ENCODE measurements at regions not wholly inside any gene's neighbourhood (a gene's known extent, or its start where the extent isn't known, plus 50 kb on each side); places are given as distances from the start of the nearest gene placed in this dataset.
A peak's percentile ranks its signal among the peaks of the same experiment; 100 is the strongest.
"Not testable (repeated sequence)": the region's sequence is repeated elsewhere in the genome, so short reads cannot be mapped to it uniquely, and the experiment has no call there.

GRCh38 chr1:25020851-25021590 lies 90.9 kb upstream of the RUNX3 start:
- no peak for DNase-seq

DNA sequence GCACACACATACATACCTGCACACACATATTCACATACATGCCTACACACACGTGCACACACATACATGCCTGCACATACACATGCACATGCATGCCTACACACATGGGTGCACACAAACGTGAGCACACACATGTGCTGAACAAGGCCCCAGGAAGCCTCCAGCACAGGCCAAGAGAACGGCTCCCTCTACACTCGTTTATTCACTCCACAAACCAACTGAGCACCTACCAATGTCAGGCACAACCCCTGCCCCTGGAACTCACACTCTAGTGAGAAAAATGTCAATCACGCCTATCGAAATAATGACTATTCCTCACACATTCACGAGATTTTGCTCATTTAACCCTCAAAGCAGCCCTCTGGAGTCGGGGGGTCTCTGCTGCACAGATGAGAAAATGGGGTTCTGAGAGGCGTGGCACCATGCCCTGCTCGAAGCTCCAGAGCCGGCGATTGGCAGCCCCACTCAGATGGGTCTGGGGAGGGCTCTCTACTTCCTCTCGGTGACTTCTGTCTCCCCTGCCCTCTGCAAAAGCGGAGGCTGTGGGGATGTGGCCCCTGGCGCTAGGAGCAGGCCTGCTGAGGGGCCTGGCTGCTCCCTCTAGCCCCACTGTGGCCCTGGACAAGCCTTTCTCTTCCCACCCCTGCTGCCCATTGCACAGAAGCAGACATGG lies 90.2 kb upstream of the RUNX3 start:
- no peak for DNase-seq

DNA sequence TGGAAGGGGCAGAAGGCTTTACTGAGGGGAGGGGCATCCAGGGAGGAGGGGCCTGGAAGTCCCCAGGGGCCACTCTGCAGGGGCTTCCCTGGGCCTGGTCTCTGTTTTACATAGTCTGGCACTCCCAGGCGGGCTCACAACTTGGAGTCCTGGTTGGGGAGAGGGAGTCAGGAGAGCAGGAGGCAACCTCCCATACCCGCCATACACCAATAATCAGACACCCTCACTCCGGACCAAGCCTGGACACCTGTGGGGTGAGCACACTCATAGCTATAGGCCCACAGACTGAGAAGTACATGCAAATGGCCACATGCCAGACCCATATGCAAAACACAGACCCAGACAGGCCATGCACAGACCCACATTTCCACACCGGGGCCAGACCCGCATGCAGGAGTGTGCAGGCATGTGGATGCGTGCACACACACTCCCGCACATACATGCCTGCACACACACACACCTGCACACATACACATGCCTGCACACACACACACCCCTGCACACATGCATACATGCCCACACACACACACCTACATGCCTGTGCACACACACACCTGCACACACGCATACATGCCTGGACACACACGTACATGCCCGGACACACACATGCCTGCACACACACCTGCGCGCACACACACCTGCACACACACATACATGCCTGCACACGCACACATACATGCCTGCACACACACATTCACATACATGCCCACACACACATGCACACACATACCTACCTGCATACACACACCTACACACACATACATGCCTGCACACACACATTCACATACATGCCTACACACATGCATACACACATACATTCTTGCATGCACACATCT lies 89.5 kb upstream of the RUNX3 start:
- no peak for DNase-seq

DNA sequence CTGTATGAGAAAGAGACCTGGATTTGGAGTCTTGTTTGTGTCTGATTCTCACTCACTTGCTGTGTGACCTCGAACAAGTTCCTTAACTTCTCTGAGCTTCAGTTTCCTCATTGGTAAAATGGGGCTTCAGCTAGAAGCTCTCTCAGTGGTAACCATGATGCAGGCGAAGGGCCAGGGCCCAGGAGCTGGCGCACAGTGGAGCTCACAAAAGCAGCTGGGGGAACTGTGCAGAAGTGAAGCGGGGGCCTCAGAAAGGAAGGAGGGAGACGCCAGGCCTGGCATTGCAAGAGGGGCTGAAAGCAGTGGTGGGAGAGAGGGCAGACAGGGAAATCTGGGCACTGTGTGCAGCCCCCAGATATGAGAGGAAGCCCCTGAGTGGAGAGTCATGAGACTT lies 88.9 kb upstream of the RUNX3 start:
- no peak for DNase-seq

GRCh38 chr1:25018110-25018735 lies 88.1 kb upstream of the RUNX3 start:
- no peak for DNase-seq

- DNase-seq = no peak
Observed at GRCh38 chr1:25017436-25018109, 87.5 kb upstream of the RUNX3 start.

DNA sequence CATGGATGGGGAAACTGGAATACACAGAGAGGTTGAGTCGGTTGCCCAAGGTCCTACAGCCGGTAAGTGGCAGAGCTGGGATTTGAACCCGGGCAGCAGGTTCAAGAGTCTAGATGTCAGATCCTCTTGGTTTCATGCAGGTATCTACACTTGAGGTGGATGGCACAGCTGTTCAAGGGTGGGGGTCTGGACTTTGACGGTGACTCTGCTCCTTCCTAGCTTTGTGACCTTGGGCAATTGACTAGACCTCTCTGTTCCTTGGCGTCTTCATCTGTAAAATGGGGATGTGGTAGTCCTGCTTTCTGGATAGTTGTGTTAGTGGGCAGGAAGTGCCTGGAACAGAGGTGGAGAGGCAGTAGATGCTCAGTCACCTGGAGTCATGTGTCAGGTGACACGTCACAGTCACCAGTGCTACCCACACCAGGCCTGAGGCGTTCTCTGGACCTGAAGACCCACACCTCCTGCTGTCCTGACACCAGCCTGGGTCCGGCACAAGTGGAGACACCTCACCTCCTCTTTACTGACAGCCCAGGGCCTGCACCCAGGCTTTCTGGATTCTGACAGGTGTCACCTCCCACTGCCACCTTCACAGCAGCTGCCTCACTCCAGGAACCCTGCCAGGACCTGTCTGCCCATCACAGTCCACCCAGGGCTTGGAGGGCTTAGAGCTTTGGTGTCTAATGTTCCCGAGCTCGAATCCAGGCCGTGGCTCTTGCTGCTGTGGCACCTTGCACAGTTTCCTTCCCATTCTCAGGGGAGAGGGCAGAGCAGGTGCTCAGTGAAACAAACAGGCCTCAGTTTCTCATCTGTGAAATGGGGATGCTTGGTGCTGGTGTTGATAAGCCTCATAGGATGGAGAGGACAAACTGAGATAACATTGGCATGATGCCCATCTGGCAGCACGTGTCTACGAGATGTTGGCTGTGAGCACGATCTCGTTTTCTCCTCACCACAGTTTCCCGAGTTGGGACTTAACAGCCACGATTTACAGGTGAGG lies 83.2 kb upstream of the RUNX3 start:
- DNase-seq = no peak

- no peak for DNase-seq
Observed at GRCh38 chr1:25011943-25012638, 82.0 kb upstream of the RUNX3 start.

DNA sequence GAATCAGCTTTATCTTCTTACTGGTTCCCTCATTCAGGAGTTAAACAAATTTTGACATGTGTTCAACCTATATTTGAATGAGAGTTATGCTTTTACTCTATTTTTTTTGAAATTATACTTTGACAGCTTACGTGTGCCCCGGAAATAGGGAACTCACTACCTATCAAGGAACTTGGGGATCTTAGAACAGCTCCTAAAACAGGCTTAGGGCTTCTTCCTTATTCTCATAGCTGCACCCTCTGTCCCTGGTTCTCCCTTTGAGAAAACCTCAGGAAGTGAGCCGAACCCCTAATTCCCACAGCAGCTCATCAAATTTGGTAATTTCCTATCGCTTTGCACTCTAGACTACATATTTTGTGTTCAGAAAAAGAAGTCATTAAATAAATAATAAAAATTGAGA lies 81.2 kb upstream of the RUNX3 start:
- no peak for DNase-seq

GRCh38 chr1:25009671-25010262 lies 79.7 kb upstream of the RUNX3 start:
- DNase-seq = peak; percentile 41

DNA sequence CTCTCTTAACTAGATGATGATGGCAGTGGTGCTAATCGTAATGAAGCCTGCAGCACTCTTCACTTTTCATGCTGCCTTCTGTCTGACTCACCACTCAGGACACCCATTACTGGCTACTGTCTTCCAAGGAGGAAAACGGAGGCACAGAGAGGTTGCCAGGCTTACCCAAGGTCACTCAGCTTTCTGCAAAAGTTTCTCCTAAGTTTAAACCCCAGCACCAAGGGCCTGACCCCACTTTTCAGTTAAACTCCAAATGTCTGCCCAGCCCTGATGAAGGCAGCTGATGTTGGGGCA lies 78.1 kb upstream of the RUNX3 start:
- no peak for DNase-seq

DNA sequence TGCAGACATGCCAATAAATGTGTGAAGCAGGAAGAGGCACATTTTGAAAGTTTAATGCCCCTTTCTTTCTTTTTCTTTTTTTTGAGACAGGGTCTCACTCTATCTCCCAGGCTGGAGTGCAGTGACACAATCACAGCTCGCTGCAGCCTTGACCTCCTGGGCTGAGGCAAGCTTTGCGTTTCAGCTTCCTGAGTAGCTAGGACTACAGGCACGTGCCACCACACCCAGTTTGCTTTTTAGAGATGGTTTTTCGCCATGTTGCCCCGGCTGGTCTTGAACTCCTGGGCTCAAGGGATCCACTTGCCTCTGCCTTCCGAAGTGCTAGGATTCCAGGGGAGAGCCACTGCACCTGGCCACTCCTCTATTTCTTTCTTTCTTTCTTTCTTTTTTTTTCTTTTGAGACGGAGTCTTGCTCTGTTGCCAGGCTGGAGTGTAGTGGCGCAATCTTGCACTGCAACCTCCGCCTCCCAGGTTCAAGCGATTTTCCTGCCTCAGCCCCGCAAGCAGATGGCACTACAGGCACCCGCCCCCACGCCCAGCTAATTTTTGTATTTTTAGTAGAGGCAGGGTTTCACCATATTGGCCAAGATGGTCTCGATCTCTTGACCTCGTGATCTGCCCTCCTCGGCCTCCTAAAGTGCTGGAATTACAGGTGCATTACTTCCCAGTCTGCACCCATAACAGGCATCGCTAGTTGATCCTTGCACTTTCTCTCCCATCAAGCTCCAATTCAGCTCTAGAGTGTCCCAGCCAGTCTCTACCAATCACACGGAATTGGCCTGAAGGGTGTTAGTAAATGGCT lies 77.5 kb upstream of the RUNX3 start:
- not testable (repeated sequence) for DNase-seq

DNA sequence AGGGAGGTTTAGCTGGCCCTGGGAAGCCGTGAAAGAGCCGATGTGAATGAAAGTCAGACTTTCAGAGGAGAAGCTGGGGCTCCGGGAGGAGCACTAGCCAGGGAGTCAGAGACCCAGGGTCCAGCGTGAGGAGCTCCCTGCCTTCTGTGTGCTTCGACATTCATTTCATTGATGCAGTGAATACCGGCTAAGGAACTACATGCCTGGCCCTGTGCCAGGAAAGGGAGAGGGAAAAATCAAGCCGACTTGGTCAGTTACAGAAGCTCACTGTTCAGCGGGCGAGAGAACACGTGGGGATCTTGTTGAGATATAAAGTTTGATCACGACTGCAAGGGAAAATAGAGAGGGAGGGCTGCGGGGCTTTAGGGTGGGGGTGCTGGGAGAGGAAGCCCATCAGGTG lies 76.7 kb upstream of the RUNX3 start:
- no peak for DNase-seq

- DNase-seq = no peak
Observed at GRCh38 chr1:25004355-25004754, 74.3 kb upstream of the RUNX3 start.

- DNase-seq = no peak
Observed at GRCh38 chr1:25003457-25004190, 73.5 kb upstream of the RUNX3 start.

DNA sequence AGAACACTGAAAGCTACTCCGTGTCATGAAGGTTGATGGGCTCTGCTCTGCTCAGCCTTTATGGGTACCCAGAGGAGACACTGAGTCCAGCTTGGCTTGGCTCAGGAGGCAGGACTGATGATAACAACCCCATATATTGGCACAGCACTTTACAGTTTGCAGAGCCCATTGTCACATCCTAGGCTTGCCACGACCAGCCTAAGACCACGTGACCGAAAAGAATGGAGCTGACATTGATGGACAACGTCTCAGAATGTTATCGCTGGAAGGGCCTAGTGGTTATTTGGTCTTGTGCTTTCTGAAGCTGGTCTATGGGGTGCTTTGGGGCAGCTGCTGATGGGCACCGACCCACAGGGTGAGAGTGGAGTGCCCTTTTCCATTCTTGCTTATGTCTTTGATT lies 72.9 kb upstream of the RUNX3 start:
- no peak for DNase-seq

DNA sequence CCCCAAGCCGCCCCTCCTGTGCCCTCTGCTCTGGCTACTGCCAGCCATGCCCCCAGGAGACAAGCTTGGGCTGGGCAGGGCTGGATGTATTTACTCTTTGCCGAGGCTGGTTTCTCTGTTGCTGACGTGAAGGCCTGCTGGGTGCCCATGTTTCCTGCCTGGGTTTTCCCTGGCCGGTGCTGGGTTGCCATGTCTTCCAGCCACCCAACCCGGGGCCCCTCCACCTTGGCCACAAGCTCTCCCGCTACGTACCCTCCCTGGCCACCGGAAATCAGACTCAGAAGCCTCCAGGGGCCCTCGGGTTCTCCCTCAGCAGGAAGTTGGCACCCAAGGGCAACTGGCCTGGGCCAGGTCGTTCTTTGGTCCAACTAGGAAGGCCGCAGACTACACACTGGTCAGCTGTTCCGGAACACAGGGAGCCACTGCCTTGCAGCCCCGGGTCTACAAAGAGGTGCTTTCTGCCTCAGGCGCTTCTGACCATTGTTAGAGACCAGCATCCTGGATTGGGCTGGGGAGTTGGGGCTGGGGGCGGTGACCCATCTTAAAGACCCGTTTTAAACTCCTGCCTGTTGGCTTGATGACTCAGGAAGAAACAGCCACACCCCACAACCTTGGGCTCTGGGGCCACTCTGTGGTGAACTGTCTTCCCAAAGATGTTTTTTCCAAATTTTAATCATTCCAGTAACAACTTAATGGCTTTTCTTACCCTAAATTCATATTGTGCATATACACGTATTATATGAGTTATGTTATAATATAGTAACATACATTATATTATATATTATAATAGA lies 71.2 kb upstream of the RUNX3 start:
- DNase-seq = no peak

GRCh38 chr1:24999906-25000305 lies 69.8 kb upstream of the RUNX3 start:
- DNase-seq = no peak
